ENCODE measurements at regions not wholly inside any gene's neighbourhood (a gene's known extent, or its start where the extent isn't known, plus 50 kb on each side); places are given as distances from the start of the nearest gene placed in this dataset.

DNA sequence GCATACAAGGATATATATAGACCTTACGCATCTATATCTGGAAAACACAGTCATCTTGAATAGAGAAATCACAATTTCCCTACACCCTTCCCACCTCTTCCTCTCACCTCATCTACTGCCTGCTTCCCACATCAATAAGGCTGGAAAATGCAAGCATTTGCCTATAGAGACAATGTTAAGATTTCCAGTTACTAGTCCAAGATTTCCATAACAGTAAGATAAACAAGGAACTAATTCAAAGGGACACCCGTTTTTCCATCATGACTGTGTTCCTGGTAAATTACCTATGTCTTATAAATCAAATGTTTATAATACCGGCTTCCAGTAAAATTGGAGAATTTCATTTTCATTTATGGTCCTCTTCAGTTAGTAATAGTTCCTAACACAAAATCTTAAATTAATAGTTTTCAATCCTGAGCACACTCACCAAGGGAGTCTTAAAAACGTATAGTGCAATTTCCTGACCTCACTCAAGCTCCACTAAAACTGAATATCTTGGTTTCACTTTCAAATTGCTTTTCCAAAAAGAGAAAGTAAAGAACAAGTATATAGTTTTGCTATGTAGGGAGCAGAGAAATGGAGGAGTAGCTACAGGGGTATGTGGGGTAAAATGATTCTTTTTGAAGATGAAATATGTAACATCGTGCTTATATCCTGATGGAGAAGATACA, 398.7 kb downstream of the PLPP3 start:
- DNase-seq, result no peak

DNA sequence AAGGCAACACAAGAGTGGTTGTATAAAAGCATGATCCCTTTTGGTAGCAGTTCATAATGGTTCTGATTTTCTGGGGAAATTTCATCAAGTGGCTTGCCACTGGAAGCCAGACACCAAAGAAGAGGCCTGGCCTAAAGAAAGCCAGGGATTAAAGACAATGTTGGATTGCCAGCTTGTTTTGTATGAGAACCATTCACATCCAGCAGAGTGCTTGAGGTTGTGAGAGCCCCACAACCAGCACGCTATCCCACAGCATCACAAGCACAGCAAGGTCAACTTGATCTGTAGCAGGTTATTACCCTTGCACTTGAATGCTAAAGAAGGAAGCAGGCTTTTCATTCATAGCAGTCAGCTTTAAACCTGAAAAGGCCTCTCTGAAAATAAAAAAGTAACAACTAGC, 399.8 kb downstream of the PLPP3 start:
- no peak for DNase-seq

DNA sequence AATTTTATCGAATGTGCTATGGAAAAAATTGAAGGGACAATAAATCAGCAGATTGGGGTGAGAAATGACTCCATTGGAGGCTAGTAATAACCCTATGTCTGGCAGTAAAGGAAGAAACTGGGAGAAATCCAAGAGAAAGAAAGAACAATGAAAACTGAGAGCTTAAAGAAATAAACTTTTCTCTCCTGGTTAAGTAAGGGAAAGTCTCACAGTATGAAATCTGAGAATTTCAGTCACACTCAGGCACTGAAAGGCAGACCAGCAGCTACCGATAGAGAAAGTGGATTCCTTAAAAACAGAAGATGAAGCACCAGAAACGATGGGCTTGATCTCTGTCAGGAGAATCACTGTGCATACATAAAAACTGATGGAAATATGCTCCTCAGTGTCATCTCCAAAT, 404.2 kb downstream of the PLPP3 start:
- no peak for DNase-seq

DNA sequence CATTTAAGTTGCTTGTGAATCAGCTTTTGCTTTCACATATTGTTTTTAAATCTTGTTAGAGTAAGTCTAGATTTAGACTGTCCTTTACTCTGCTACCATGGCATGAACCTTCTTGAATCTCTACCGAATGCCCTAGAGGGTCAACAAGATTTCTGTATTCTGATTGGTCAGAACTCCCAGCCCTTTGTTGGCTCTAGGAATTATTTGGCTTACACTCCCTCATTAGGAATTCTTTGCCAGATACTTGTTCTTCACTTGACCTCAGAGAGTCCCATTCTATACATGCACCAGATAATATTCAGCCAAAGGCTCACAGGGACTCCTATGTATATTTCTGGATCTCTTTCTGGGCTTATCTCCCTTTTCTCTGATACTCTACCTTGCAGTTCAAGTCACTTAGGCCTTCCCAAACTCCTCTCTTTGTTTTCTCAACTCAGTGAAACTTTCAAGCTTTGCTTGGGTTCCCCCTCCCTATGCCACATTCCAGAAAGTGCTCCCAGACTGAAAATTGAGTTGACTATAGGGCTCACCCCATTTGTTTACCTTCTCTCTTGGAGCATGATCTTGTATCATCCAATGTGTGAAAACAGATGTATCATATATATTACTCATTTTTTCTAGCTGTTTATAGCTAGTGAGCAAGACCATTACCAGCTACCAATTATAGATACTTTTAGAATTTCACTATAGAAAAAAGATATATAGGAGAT, 405.0 kb downstream of the PLPP3 start:
- DNase-seq, result no peak

DNA sequence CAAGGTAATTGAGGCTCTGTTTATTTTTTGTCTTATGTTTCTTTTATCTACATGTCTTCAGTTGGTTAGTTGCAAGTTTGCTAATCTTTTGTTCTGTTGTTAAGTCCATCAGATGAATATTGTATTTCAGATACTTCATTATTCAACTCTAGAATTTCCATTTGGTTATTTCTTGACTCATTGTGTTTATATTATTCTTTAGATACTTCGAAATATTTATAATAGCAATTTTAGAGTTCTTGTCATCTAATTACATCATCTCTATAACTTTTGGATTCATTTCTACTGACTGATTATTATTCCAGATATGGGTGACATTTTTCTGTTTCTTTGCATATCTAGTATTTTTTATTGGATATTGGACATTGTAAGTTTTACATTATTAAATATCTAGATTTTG, 405.6 kb downstream of the PLPP3 start:
- DNase-seq, result no peak

DNA sequence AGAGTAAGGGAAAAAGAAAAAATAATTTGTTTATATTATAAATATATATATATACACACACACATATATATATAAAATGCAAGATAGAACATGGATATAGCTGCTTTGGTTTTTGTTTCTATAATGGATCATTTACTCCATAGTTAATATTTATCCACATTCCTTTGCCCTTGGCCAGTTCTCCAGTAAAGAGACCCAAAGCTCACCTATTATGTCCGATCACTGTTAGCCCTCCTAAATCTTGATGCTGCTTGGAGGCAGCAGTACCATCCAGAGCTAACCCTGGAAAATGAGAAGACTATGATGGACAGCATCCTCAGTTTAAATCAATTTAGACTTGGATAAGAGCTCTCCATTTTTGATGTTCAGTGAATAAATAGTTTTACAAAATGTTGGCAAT, 407.7 kb downstream of the PLPP3 start:
- DNase-seq, result no peak

DNA sequence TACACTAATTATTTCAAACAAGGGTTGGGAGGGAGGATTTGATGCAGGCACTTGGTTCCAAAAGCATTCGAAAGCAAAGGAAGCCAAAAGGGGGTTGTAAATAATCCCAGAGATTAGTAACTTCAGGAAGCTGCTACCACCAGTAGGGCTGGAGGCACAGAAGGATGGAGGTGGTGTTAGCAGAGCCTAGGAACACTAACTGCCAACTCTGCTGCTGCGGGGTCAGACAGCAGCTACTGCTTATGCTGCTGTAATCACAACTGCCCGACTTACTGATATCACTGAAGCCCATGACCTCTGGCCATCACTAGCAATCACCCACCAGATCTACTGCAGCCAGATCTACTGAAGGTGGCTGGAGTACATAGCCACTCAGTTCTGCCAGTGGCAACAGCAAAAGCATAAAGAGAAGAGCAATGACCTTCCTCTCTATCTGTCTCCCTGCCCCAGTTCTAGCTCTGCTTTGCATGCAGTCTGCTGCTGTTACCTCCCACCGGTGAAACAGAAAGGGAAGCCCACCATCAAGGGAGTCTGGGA, 408.5 kb downstream of the PLPP3 start:
- DNase-seq, result no peak

DNA sequence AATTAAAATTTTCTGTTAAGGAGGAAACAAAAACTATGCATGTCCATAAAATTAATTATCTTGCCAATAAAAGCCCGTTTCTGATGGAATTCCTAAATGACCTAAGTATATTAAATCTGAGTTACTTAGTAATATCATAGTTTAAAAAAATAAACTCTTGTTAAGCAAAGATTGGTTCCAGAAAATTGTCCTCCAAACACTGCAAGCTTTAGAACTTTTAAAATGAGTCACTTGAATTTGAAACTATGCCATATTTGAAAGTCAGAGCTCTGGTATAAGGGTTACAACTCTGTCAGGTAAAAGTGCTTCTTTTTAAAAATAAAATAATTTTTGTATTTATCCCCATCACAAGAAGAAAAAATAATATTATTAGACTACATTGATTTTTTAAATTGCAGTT, 409.5 kb downstream of the PLPP3 start:
- no peak for DNase-seq

DNA sequence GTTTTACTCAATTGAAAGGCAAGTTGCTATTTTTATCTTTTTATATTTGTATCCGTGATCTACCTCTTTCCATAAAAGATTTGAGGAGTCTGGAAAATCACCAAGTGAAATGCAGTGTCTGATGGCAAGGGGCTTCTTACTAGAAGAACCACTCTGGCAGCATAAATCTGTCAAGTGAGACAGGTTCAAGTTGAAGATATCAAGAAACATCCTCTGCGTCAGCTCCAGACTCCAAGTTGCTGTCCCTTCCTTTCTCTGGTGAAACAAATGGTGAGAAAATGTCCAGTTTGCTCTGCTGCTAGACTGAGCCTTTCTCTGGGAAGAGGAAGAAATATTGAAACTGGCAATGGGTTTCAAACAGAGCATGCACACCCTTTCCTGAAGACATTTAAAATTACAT, 411.2 kb downstream of the PLPP3 start:
- no peak for DNase-seq

DNA sequence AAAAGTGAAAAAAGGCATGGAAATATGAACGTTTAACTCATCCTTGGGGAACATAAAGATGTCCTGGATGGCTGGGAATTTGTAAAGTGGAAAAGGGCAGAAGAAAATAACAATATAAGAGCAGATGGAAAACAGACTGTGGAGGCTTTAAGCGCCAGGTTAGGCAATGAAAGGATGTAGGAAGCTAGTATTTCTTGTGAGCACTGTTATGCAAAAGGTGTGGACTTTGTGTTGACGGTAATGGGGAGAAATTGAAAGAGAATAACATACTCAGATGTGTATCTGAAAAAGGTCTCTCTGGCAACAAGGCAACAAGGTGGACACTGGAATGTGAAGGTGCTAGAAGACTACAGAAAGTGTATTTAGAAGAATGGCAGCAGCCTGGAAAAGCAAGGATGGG, 411.8 kb downstream of the PLPP3 start:
- no peak for DNase-seq

DNA sequence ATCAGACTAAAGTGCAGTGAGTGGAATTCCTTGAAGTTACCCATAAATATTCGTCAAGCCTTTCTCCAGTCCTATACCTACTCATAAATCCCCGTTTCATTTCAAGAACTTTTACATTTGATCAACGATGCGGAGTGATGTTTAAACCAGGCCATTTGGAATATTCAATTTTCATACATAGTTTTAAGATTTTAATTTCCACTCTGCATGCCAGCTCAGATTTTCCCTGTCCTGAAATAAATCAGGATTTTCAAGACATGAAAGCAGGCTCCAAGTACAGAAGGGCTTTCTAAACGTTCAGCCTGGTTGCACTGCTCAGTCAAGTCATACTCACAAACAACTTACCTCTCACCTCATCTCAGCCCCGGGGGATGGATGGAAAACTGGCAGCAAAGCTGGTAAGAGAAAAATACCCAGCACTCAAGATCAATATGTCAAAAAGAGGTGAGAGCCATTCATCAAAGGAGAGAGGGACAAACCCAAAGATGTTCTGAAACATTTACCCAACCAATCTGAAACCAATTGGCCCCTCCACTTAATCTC, 418.5 kb downstream of the PLPP3 start:
- no peak for DNase-seq

DNA sequence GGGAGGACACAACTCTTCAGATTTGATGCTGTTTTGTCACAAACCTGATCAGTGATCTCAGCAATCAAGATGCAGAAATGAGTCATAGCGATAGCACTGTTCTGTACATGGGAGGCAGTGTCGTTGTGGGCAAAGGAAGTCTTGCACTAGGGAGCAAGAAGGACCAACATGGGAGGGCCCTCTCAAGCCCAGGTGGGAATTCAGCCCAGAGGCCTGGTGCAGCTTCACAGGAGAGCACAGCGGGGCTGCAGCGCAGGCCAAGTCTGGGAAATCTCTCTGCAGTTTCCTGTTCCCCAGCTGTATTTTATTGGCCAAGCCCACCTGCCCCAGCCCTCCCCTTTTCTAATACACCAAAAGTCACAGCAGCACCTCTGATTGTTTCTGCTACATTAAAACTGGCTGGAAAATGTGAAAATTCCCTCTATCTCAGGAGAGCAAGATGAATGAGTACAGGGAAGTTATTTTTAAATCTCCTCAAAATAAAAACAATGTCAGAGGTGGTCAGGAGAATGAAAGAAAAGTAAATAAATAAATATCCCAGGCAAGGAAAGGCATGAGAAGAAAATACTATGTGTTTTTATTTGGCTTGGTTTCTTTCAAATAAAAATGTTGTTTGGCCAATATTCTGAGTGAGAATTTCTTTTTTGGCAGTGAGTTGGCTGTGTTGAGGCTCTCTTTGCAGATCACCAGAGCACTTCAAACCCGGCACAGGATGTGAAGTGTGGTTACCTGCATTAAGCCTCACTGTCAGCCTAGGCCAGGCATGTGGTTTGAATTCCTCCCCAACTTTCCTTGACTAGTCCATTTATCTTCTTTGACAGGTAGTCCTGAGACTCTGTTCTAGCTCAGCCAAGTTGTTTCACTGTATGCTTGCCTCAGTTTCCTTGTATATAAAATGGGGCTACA, 422.1 kb downstream of the PLPP3 start:
- no peak for DNase-seq

DNA sequence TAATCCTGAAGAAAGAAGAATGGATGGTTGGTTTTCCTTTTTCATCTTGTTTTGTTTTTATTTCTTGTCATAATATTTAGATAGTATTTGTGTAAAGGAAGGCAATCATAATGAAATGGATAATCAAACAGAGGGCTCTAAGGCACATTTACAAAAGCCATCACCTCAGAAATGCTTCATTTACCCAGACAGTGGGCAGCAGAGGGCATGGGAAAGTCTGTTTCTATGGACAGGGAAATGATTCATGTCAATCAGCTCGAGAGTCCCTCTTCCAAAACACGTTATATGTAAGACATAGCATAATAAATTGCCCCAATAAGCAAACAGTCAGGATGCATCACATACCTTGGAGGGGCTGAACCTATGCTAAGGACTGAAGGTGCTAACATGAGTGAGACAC, 426.1 kb downstream of the PLPP3 start:
- DNase-seq, result no peak

DNA sequence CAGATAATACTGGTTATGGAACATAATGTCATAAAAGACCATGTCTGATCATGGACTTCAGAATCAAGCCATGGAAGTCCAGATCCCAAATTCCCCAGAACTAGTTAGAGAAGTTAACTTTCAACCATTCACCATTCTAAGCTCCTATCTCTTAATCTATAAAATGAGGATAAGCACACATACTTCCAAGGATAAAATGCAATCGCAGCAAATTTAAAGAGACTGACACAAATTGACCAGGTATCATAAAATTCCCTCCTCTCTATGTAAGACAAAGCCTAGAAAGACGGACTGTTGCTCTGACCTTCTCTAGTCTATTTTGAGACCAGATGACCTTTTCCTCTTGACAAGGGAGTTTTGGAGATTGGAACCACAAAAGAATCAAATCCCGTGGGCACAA, 426.7 kb downstream of the PLPP3 start:
- DNase-seq, result no peak

DNA sequence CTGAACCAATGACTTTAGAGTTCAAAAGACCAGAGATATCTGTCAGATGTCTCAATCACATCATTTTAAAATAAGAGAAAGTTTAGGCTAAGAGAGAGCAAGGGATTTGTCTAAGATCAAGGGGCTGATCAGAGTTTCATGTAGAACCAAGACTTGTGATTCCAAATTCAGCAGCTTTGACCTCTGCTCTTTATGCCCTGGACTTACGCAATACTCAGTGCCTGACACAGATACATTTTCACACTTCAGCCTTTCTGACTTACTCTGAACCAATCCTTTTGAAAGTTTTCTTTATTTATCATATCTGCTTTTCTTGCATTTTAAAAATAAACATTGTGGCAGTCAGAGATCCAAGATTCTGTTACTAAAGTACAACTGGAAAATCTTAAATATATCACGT, 428.0 kb downstream of the PLPP3 start:
- DNase-seq, result no peak

DNA sequence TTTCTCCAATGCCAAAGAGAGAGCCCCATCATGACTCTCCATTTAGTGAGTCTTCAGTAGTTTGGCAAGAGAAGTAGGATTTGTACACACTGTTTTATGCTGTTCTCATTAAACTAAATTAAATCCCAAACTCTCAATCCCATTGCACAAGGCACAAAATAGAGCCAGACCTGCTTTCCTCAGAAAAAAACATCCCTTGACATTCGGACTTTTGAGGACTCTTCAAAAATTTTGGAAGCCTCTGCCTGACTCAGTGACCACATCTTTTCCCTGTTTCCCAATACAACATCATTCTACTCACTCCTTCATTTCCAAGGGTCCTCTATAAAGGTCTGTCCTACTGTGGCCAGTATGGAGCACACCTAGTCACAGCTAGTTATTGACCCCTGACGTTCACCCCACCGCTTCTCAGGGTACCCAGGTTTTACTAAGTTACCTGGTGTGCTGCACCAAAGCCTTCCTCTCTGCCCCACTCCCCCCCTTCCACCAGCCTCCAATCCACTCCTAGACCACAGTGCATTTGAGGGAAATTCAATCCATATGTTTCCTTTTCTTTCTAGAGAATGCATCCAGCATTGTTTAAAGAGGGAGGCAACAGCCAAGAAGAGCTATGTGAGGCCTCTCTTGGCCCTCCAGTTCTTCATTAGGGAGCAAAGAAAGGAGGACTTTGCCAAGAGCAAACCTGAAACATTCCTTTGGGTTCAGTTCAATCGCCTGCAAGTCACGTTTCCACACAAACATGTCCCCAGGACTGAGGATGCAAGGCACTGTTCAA, 428.7 kb downstream of the PLPP3 start:
- no peak for DNase-seq

DNA sequence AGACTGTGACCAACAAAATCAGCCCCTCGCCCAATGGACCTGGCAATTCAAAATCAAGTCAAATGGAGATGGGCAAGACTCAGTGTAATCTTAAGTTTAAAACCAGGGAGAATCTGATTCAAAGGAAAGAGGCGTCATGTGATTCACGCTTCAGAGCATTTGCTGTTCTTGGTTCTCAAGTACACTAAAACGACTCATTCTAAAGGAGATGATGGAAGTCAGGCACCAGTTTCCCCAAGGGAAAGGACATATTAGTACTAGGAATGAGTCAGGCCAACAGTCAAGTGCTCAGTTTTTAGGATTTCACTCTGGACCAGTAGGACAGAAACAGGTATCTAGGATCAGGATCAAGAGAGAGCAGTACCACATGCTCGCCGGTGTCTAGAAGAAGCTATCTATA, 429.6 kb downstream of the PLPP3 start:
- no peak for DNase-seq

DNA sequence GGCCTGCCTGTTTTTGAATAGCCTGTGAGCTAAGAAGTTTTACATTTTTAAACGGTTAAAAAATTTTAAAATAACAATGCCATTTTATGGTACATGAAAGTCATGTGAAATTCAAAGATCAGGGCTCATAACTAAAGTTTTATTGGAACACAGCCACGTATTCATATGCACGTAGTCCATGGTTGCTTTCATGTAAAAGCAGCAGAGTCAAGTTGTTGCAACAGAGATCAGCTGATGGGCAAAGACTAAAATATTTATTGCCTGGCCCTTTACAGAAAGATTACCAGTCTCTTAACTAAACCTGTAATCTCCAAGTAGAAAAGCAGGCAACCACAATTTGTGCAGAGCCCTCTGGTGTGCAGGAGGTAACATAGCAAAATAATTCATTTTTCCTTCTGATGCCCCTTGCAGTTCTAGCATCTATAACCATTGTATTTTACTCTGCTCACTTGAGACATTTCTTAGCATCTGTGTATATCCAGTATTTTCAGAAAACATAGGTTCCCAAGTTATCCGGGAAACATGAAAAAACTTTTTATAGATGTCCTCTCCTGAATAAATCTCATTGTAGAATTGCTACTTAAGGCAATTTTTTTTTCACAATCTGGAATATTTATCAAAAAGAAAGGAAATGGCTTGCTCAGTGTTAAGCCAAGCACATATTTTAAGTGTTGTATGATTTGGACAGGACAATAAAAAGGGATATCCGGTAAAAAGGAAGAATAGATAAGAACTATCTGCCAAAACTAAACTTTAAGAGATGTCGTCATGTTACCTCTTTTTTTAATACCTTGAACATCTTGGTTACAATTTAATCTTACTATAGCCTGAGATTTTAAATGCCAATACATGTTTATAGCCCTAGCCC, 430.8 kb downstream of the PLPP3 start:
- no peak for DNase-seq

DNA sequence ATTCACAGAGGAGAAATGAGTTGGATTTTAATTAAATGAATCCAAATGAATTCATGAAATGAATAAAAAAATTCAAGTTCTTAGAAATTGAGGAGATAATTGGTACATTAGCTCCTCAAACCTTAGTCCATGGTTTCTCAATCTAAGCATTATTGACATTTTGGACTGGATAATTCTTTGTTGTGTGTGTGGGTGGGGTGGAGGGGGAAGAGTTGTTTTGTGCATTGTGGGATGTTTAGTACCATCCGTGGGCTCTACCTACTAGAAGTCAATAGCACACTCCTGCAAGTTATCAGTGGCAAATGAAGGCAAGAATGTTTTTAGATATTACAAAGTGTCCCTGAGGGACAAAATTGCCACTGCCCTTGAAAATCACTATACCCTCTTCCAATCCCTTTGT, 431.9 kb downstream of the PLPP3 start:
- no peak for DNase-seq

DNA sequence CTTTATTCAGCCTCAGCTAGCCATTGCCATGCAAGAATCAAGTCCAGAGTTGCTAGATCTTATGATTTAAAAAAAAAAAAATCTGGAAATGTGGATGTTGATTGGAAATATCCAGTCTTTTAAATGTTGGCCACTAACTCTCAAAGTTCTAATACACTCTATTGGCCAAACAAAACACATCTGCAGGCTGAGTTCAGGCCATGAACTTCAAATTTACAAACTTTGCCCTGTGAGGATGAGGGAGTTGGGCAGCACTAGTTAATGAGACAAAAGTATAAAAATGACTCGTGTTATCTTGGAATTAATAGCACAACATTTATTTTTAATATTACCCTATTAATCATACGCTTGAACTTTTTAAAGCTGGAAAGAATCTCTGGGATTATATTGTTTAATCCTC, 432.3 kb downstream of the PLPP3 start:
- no peak for DNase-seq

DNA sequence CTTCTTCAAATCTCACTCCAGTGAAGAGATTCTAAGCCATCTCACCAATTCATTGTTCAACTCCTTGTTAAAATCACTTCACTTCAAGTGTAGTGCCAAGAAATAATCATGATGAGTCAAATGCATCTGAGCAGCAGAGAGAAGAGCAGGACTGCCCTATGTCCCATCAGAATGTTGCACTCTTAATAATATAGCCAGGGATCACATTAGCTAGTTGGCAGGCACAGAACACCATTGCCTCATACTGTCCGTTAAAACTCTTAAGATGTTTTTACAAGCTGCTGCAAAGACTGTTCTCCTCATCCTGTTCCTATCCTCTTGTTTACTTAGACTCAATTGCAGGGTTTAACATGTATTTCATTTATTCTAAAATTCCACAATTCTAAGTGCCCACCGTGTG, 432.9 kb downstream of the PLPP3 start:
- DNase-seq, result no peak

DNA sequence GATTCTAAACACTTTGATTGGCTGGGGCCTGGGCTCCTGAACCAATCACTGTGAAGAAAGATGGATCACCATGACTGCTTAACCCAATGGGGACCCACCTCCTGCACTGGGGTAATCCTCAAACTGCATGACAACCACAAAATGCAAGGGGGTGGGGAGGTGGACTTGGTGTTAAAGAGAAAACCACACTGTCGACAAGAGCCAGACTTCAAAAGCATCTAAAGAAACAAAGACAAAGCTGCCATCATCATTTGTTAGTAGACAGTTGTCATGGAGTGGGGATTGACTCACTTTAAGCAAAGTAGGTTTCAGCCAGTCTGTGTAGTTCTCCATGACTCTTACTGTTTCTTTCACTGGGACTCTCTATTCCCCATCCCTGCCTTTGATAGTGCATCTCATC, 433.8 kb downstream of the PLPP3 start:
- no peak for DNase-seq
